Heart left ventricle (tissue), 13 donors: ENCODE measurements at regions not wholly inside any gene's neighbourhood (a gene's known extent, or its start where the extent isn't known, plus 50 kb on each side); places are given as distances from the start of the nearest gene placed in this dataset.

Source experiments
- POLR2A ChIP-seq, 2 donors: fragments of 450-650 bp; IDR thresholded peaks; one replicate each; pipeline ENCODE4 v1.6.1; 2017; ENCODE audit warnings: antibody characterized with exemption in 2 of 2, mild to moderate bottlenecking in 2 of 2, moderate library complexity in 2 of 2
- TF ChIP-seq, protein P1 (sequence below), 12 donors: fragments of 200-600 bp; sonication (generic) in 4 of 12; IDR thresholded peaks; one replicate each; pipeline versions ENCODE4 v1.5.0 to v1.8.0; 2018 to 2022; ENCODE audit warnings: antibody characterized with exemption in 12 of 12, mild to moderate bottlenecking in 5 of 12
- donor health status: ischemic (EF 13 %, LVEDD 7.1; RV severe dilation, severe dysfunction).
- donor health status: DM: no; HTN: yes; CAD: no.
- donor health status: DM: no; HTN: no; CAD: no.
- donor health status: ischemic (EF 25% LVEDD 6.9; RV normal size, moderate dysfunction).
- donor health status: ischemic (EF 25% LVEDD 5.7; RV mildly dilated, moderate dysfunction).
- donor health status: ischemic (EF 35%, LVEDD 5.7; RV mildly dilated, moderate dysfunction).
- donor health status: nonischemic (EF 11% LVEDD 7.7; RV severe dilation, severe dysfunction).
- donor health status: DM: yes; HTN: yes; CAD: no.
- donor health status: PGD.
- donor health status: ischemic (EF 29% LVEDD 5.4; RV normal size, mild dysfunction).
- donor health status: nonischemic (EF 23%, LVEDD 6.1; RV moderate dilation, normal function).

DNA sequence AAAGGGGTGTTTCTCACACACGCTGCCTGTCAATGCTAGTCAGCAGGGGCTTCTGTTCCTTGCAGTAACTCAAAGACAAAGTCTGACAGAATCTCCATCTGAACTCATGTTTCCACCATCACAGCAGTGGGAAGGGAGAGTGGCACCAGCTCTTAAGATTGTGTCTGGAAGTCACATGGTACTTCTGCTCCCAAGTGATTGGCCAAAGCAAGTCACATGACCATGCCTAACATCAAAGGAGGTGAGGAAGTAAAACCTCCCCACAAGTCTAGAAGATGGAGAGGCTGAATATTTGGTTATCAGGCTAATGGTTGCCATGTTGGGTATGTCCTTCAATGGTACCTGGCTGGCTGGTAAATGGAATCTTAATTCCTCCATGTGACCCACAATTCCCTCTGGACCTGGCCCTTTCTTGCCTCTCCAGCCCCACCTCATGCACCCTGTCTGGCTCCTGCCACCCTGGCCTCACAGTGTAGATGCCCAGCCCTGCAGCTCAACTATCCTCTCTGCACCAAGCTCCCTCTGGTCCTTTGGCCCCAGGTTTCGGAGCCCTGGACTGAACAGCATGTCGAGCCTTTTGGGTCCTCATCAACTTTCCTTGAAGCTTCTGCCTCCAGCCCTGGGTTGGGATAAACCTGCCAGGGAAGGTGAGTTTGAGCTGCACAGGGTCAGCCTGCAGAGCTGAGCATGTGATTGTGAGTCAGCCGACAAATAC is 51.0 kb upstream of the PMEPA1 start:
- TF ChIP-seq, protein P1, sequence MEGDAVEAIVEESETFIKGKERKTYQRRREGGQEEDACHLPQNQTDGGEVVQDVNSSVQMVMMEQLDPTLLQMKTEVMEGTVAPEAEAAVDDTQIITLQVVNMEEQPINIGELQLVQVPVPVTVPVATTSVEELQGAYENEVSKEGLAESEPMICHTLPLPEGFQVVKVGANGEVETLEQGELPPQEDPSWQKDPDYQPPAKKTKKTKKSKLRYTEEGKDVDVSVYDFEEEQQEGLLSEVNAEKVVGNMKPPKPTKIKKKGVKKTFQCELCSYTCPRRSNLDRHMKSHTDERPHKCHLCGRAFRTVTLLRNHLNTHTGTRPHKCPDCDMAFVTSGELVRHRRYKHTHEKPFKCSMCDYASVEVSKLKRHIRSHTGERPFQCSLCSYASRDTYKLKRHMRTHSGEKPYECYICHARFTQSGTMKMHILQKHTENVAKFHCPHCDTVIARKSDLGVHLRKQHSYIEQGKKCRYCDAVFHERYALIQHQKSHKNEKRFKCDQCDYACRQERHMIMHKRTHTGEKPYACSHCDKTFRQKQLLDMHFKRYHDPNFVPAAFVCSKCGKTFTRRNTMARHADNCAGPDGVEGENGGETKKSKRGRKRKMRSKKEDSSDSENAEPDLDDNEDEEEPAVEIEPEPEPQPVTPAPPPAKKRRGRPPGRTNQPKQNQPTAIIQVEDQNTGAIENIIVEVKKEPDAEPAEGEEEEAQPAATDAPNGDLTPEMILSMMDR (IDR thresholded peaks at IDR 0.05), result no peak
- TF ChIP-seq POLR2A (IDR thresholded peaks at IDR 0.05), result no peak
